IMR-90 (cell line): ENCODE measurements at regions not wholly inside any gene's neighbourhood (a gene's known extent, or its start where the extent isn't known, plus 50 kb on each side); places are given as distances from the start of the nearest gene placed in this dataset.

Experiments used
- ATAC-seq: fragments of 200-7000 bp; cut with Tn5 transposase; 2 replicates; pipeline ENCODE4 v1.9.1; 2020; ENCODE audit warnings: low read depth, mild to moderate bottlenecking, moderate library complexity
- BruUV-seq: library from RNA; stranded (reverse); fragments of 400-500 nt; replicated peaks from 2 replicates; lab custom pipeline; 2021; lab: Mats Ljungman, UMichigan
- CTCF ChIA-PET: fragments of 300-600 bp; formaldehyde crosslinking; extraction: SDS; loops from one replicate; lab custom pipeline; 2021; ENCODE audit warnings: antibody characterized with exemption; lab: Yijun Ruan, JAX
- POLR2A ChIA-PET: fragments of 300-600 bp; sonication (Branson Sonifier 250); formaldehyde crosslinking; loops from one replicate; lab custom pipeline; 2022; ENCODE audit warnings: antibody characterized with exemption; ENCODE audit not compliant: unreplicated experiment; lab: Charles Lee
- DNase-seq: peaks from one replicate; pipeline ENCODE4 v3.0.0; 2013
- H2AFZ ChIP-seq: replicated peaks from 2 replicates; pipeline ENCODE3; 2013; ENCODE audit warnings: low read length, mild to moderate bottlenecking; ENCODE audit not compliant: poor library complexity
- H2AK5ac ChIP-seq: 2 replicates; pipeline ENCODE4 v1.6.1; 2013; ENCODE audit warnings: low read depth, low read length, inconsistent platforms
- H2AK9ac ChIP-seq: replicated peaks from 2 replicates; pipeline ENCODE3; 2013; ENCODE audit warnings: mild to moderate bottlenecking, low read depth, low read length, moderate library complexity; ENCODE audit not compliant: poor library complexity
- H2BK120ac ChIP-seq: 2 replicates; pipeline ENCODE4 v1.6.1; 2013; ENCODE audit warnings: low read depth, low read length, inconsistent platforms
- H2BK15ac ChIP-seq: 3 replicates; pipeline ENCODE4 v1.6.1; 2013; ENCODE audit warnings: low read depth, low read length, inconsistent platforms
- H2BK20ac ChIP-seq: 2 replicates; pipeline ENCODE4 v1.6.1; 2013; ENCODE audit warnings: low read depth, mild to moderate bottlenecking, inconsistent platforms, low read length, moderate library complexity
- H2BK5ac ChIP-seq: 2 replicates; pipeline ENCODE4 v1.6.1; 2013; ENCODE audit warnings: mild to moderate bottlenecking, low read depth, low read length, inconsistent platforms; ENCODE audit not compliant: poor library complexity, severe bottlenecking
- H3K14ac ChIP-seq: replicated peaks from 2 replicates; pipeline ENCODE4 v1.6.1; 2013; ENCODE audit warnings: low read depth, low read length, inconsistent platforms
- H3K18ac ChIP-seq: 2 replicates; pipeline ENCODE4 v1.6.1; 2013; ENCODE audit warnings: low read depth, low read length, control low read depth
- H3K23ac ChIP-seq: 2 replicates; pipeline ENCODE4 v1.6.1; 2013; ENCODE audit warnings: low read depth, low read length, inconsistent platforms
- H3K27ac ChIP-seq: 2 replicates; pipeline ENCODE4 v1.5.1; 2013; ENCODE audit warnings: mild to moderate bottlenecking, control low read depth, low read length; ENCODE audit not compliant: insufficient read depth
- H3K27me3 ChIP-seq: 2 replicates; pipeline ENCODE4 v1.6.1; 2013; ENCODE audit warnings: low read length; ENCODE audit not compliant: control insufficient read depth, insufficient read depth
- H3K36me3 ChIP-seq: 2 replicates; pipeline ENCODE4 v1.6.1; 2013; ENCODE audit warnings: low read length, mixed read lengths; ENCODE audit not compliant: control insufficient read depth, insufficient read depth
- H3K4ac ChIP-seq: 2 replicates; pipeline ENCODE4 v1.6.1; 2013; ENCODE audit warnings: low read depth, low read length, inconsistent platforms
- H3K4me1 ChIP-seq: 2 replicates; pipeline ENCODE4 v1.6.1; 2013; ENCODE audit warnings: low read length, mixed read lengths; ENCODE audit not compliant: control insufficient read depth, insufficient read depth
- H3K4me2 ChIP-seq: 2 replicates; pipeline ENCODE4 v1.6.1; 2013; ENCODE audit warnings: low read depth, mild to moderate bottlenecking, control low read depth, low read length, moderate library complexity
- H3K4me3 ChIP-seq: 2 replicates; pipeline ENCODE4 v1.5.1; 2013; ENCODE audit warnings: low read depth, mild to moderate bottlenecking, control low read depth, low read length, moderate library complexity; ENCODE audit not compliant: insufficient read depth
- H3K56ac ChIP-seq: 2 replicates; pipeline ENCODE4 v1.6.1; 2013; ENCODE audit warnings: low read length, inconsistent platforms; ENCODE audit not compliant: insufficient read depth; ENCODE audit errors: extremely low read depth
- H3K79me1 ChIP-seq, 2 experiments: 2 replicates each; pipeline ENCODE4 v1.6.1; 2013; ENCODE audit warnings: low read length in 2 of 2, inconsistent platforms in 1 of 2, low read depth in 1 of 2
- H3K9ac ChIP-seq: 2 replicates; pipeline ENCODE4 v1.6.1; 2013; ENCODE audit warnings: low read depth, low read length, control low read depth
- H3K9me1 ChIP-seq: 2 replicates; pipeline ENCODE4 v1.6.1; 2013; ENCODE audit warnings: low read length, inconsistent platforms; ENCODE audit not compliant: insufficient read depth
- H3K9me3 ChIP-seq: 2 replicates; pipeline ENCODE4 v1.6.1; 2013; ENCODE audit warnings: low read length; ENCODE audit not compliant: control insufficient read depth, insufficient read depth
- H4K20me1 ChIP-seq: 2 replicates; pipeline ENCODE4 v1.6.1; 2013; ENCODE audit warnings: low read length, inconsistent platforms; ENCODE audit not compliant: insufficient read depth
- H4K5ac ChIP-seq: 2 replicates; pipeline ENCODE4 v1.6.1; 2013; ENCODE audit warnings: mild to moderate bottlenecking, low read depth, low read length, control low read depth
- H4K8ac ChIP-seq, 2 experiments: 2 replicates each; pipeline ENCODE4 v1.6.1; 2013; ENCODE audit warnings: low read depth in 2 of 2, low read length in 2 of 2, control low read depth in 1 of 2, inconsistent platforms in 1 of 2
- H4K91ac ChIP-seq: 2 replicates; pipeline ENCODE4 v1.6.1; 2013; ENCODE audit warnings: low read depth, low read length, inconsistent platforms; ENCODE audit not compliant: insufficient read depth
- BHLHE40 ChIP-seq: fragments of 150-350 bp; IDR thresholded peaks from 2 replicates; pipeline ENCODE4 v1.6.1; 2016; ENCODE audit warnings: mild to moderate bottlenecking, low read depth, low read length
- MAFK ChIP-seq: IDR thresholded peaks from 2 replicates; pipeline ENCODE4 v1.6.1; 2012; ENCODE audit warnings: low read depth, low read length, improper control_type of control experiment
- MXI1 ChIP-seq: IDR thresholded peaks from 2 replicates; pipeline ENCODE4 v1.6.1; 2012; ENCODE audit warnings: low read depth, mild to moderate bottlenecking, low read length, moderate library complexity, borderline replicate concordance
- NFE2L2 ChIP-seq: fragments of 150-350 bp; IDR thresholded peaks from 2 replicates; pipeline ENCODE4 v1.6.1; 2016; ENCODE audit warnings: low read depth, mild to moderate bottlenecking, low read length
- RCOR1 ChIP-seq: IDR thresholded peaks from 2 replicates; pipeline ENCODE4 v1.6.1; 2012; ENCODE audit warnings: mild to moderate bottlenecking, low read length, improper control_type of control experiment; ENCODE audit not compliant: insufficient replicate concordance
- SMC3 ChIP-seq: fragments of 150-350 bp; IDR thresholded peaks from 2 replicates; pipeline ENCODE4 v1.6.1; 2016; ENCODE audit warnings: low read depth, mild to moderate bottlenecking, antibody characterized with exemption, low read length, moderate library complexity
- WGBS, 2 experiments: methylation state at CpG; one replicate each; pipeline versions ENCODE4 v1.1.5 to v1.1.7; 2013; ENCODE audit warnings: missing lambda C conversion rate in 2 of 2; ENCODE audit not compliant: insufficient read length in 1 of 2; ENCODE audit errors: extremely low coverage in 2 of 2; 5-methylcytosine and 5-hydroxymethylcytosine counted together
- dilution Hi-C: fragments of 300-500 bp; cut with HindIII; formaldehyde crosslinking; loops from one replicate; pipeline ENCODE4 v1.14.3; 2018; ENCODE audit warnings: low sequenced_read_pairs; ENCODE audit not compliant: unreplicated experiment
- in situ Hi-C: fragments of 300-500 bp; cut with MboI; formaldehyde crosslinking; loops from 3 replicates; pipeline ENCODE4 v1.14.3; 2019; ENCODE audit warnings: low sequenced_read_pairs, inconsistent platforms, mixed read lengths
- intact Hi-C: fragments of 100-400 bp; cut with micrococcal nuclease; formaldehyde crosslinking; loops from 2 replicates; pipeline ENCODE4 v1.10.0; 2022

- no peaks in the 10 kb centered on the region for H4K20me1 ChIP-seq
- no peak overlapping the region for H2AFZ ChIP-seq
- no peak overlapping the region for H3K14ac ChIP-seq
- H3K4me3 ChIP-seq: no peak overlapping the region
- H3K4me2 ChIP-seq: no peak overlapping the region
- no peak overlapping the region for H2AK5ac ChIP-seq
- in situ Hi-C loops (no loop called here), intact Hi-C loops (no loop called here), dilution Hi-C loops (no loop called here)
- ChIA-PET POLR2A (no interaction called here), CTCF (no interaction called here)
- H4K91ac ChIP-seq: no peak overlapping the region
- TF ChIP-seq MAFK (no peak), BHLHE40 (no peak), NFE2L2 (no peak), MXI1 (no peak), SMC3 (no peak), RCOR1 (no peak)
- peaks cover 6% of the 10 kb centered on the region for H3K9me3 ChIP-seq
- no peaks in the 10 kb centered on the region for H3K9me1 ChIP-seq
- H3K79me1 ChIP-seq: no peaks in the 10 kb centered on the region
- H3K27ac ChIP-seq: no peak overlapping the region
- BruUV-seq: no TSS peak
- DNase-seq (no peak), ATAC-seq (no peak)
- no peak overlapping the region for H2BK5ac ChIP-seq
- no peak overlapping the region for H3K23ac ChIP-seq
- H2BK20ac ChIP-seq: no peak overlapping the region
- H2BK15ac ChIP-seq: no peak overlapping the region
- no peak overlapping the region for H3K9ac ChIP-seq
- H2AK9ac ChIP-seq: no peak overlapping the region
- no peaks in the 10 kb centered on the region for H3K4me1 ChIP-seq
- no peak overlapping the region for H3K18ac ChIP-seq
- H2BK120ac ChIP-seq: no peak overlapping the region
- no peak overlapping the region for H3K56ac ChIP-seq
- no CpG with 5 or more reads among the region's 2 CpGs for WGBS, 2 experiments
- no peaks in the 10 kb centered on the region for H3K36me3 ChIP-seq
- H4K5ac ChIP-seq: no peak overlapping the region
- no peak overlapping the region for H4K8ac ChIP-seq
- H3K4ac ChIP-seq: no peak overlapping the region
- H3K27me3 ChIP-seq: no peaks in the 10 kb centered on the region
Measured at GRCh38 chr3:5798809-5799208, 611.3 kb downstream of the EDEM1 start.
